GM18508 (cell line): ENCODE measurements at regions not wholly inside any gene's neighbourhood (a gene's known extent, or its start where the extent isn't known, plus 50 kb on each side); places are given as distances from the start of the nearest gene placed in this dataset.
"Not testable (repeated sequence)": the region's sequence is repeated elsewhere in the genome, so short reads cannot be mapped to it uniquely, and the experiment has no call there.

Experiments used
- ATAC-seq: cut with Tn5 transposase; IDR thresholded peaks from one replicate; pipeline ENCODE4 v1.9.1; 2021; ENCODE audit warnings: moderate number of reproducible peaks; ENCODE audit not compliant: insufficient read depth, unreplicated experiment

DNA sequence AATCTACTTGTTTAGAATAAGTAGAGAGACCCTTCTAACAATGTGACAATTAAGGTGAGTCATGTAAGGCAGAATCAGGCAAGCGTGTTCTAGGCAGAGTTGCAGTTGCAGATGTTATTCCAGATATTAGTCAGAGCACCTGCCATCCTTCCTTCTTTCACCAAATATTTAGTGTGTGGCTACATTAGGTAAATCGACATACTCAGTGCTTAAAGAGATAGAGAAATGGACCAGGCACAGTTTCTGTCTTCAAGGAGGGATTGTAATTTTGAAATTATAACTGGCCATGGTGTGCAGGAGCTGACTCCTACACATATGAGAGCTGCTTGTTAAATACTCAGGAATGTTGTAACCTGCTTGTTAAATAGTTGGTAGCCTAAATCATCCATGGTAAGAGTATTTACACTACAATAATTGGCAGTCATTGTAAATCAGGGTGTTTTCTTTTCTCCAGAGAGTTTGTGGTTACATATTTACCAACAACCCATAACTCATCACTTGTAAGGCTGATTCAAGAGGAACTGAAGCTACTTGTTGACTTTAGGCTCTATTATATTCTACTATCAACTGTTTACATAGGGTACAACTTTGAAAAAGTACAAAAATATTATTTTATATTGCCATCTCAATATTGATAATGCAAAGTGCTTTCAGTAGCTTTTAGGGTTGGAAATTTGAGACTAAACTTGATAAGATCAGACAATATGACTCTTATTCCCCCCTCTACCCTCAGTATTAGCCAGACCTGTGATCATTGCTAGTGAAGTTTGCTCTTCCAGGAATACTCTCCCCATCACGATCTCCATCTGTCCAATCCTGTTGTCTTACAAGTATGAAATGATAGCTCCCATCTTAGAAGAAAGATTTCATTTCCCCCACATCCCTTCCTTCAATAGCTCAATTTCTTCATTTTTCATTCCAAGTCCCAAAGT is 607.1 kb downstream of the COL12A1 start:
- peak; percentile 95 for ATAC-seq

DNA sequence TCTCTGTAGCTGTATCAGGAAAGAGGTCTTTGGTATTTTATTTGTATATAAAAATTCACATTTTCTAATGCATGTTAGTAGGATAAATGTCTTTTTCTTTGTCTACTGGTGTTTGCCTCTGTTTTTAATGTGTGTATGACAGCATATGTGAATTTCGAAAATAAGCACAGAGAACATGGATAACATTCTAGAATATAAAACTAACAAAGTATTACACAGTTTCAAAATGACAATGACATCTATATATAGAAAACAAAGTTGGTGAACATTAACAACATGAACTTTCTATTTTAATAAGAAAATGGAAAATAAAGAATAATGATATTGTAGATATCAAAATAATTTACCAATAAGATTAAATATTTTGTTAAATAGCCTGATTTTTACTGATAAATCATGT is 608.0 kb downstream of the COL12A1 start:
- ATAC-seq: peak; percentile 24

DNA sequence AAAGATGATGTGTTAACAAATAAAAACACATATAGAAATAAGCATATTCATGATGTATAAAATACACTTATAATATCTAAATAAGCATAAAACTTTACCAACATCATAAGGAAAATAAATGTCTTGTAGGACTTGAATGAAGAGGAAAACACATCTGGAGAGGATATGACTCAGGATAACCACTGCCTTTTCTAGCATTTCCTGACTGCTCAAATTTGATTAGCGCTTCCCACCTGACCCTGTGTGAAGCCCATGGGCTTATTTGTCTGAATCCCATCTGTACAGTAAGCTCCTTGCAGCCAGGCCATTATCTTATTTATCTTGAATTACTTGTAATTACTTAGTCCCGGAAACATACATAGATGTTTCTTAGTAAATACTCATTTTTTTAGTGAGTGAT is 608.6 kb downstream of the COL12A1 start:
- no peak for ATAC-seq

GRCh38 chr6:74596588-74596987 is 609.3 kb downstream of the COL12A1 start:
- ATAC-seq: no peak

DNA sequence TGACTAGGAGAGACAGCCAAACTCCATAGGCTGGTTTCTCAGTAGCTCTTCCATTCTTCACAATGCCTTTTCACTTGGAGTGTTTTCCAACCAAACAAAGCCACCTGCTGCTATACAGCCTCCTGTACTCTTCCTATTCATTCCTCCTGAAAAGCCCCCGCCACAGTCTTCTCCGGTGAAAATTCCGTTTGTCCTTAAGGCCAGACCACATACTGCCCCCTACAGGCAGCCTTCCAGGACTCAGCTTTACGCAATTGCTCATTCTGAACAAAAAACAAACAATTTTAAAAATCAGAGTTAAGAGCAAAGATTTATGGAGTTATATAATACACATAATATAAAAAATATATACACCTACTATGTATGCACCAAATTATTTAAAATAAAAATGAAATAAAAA is 611.5 kb downstream of the COL12A1 start:
- not testable (repeated sequence) for ATAC-seq

DNA sequence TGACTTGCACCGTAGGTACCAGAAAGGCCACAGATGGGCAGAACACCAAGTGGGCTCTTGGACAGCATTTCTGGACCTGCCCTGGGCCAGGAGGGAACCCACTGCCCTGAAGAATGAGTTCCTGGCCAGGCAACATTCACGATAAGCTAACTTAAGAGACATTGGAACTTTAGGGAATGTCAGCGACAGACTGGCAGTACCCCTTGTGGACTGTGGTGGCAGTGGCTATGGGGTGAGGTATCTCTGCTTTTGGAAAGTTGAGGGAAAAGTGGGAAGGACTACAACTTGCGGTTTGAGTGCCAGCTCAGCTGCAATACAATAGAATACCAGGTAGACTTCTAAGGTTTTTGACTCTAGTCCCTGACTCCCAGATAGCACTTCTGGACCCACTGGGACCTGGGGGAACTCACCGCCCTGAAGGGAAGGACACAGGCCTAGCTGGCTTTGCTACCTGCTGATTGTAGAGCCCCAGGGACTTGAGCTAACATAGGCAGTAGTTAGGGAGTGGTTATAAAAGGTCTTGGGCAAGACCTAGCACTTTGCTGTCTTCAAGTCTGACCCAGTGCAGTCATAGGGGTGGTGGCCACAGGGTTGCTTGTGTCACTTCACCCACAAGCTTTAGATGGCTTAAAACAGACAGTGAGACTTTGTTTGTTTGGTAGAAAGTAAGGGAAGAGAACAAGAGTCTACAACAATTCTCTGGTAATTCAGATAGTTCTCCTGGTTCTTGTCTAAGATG is 617.6 kb downstream of the COL12A1 start:
- no peak for ATAC-seq

- ATAC-seq: no peak
Measured at GRCh38 chr6:74587386-74587785, 618.5 kb downstream of the COL12A1 start.

DNA sequence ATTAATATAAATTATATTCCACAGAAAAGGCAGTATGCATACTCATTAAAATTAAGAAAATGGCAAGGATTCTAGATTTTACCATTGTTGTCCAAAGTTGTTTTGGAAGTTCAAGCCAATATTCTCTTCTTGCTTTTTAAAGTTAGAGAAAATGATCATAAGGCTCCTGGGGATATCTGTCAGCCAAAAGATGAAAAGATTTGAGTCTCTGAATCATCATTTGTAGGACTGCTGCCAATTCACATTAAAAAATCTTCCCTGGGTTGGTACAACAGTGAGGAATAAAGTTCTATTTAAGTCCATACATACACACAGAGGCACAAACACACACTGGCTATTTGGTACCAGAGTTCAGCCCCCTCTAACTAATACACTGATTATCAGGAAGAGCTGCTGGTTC is 620.1 kb downstream of the COL12A1 start:
- no peak for ATAC-seq

DNA sequence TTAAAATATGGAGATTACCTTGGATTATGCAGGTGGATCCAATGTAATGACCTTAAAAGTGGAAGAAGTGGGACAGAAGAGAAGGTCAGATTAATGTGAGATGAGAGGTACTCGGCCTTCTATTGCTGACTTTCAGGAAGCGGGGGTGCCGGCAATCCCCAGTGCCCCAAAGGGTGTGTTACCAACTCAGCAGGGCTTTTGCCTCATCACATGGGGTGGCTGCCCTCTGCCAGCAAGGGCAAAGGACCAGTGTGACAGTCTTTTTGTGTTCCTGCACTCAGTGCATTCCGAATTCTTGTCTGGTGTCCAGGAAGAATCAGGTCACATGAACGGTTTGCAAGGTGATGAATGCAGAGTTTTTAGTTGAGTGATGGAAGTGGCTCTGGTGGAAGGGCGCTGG is 624.2 kb downstream of the COL12A1 start:
- ATAC-seq: no peak

GRCh38 chr6:74579794-74580193 is 626.1 kb downstream of the COL12A1 start:
- ATAC-seq: no peak

DNA sequence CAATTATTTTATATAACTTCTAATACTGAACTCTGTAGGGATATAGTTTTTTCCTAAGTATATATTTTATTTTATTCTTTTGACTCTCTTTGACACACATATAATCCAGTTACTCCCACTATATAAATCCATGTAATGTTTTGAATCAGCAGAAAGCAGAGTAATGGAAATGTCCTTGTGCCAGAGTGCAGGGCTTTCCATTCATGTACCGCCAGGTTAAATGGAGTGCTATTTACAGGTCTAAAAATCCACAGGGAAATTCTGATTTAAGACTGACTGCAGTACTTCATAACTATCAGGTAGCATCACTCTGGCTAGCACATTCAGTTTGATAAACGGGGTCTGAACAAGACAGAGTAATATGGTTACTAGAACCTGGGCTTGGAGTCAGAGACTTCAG is 626.8 kb downstream of the COL12A1 start:
- no peak for ATAC-seq

GRCh38 chr6:74578339-74578738 is 627.5 kb downstream of the COL12A1 start:
- no peak for ATAC-seq

- peak; percentile 96 for ATAC-seq
Measured at GRCh38 chr6:74577619-74578018, 628.2 kb downstream of the COL12A1 start.

DNA sequence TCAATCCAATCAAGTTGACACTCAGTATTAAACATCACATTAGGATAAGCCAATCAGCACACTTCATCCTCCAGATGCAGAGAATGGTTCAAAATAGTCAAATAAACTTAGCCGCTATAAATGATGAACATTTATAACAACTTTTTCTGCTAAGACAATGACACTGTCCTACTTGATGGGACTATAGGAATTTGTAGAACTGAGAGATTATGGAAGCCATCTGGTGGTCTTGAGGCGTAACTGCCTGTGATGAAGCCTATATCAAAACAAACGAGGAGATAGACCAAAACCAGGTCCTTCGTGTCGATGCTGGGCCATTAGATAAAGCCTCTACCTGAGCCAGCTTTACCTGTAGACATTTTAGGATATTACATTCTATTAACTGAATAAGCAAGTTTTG is 631.1 kb downstream of the COL12A1 start:
- ATAC-seq: no peak

DNA sequence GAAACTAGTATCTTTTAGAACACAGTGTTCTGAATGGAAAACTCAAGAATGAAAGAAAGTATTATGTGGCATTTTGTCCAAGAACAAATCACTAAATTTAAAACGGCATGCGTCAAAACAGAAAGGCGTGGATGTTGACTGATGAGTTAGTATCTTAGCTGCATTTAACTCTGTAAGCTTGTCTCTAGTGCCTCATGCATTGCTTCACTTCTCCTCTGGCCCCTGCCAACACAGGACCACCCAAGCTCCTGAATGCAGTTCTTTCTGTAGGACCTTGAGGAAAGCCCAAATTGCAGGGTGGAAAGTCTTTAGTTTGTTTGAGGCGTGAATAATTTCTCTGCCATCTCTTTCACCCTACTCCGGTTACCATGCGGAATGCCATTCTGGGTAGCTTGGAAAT is 632.2 kb downstream of the COL12A1 start:
- no peak for ATAC-seq

DNA sequence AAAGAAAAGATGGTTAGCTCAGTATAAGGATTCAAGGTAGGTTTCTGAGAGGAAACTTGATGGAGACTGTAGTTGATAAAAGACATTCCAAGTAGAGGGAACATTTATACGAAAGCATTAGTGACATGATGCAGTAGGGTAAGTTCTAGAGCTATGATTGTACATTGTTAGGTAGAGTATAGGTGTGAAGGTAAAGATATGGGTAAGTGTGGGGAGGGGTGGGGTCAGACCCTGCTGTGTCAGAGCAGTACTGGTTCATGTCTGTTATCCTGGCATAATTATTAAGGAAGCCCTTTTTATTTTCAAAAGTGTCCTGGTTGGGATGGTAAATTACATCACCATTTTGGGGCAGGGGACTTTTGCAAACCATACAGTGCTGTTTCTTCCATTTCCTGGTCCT is 635.8 kb downstream of the COL12A1 start:
- no peak for ATAC-seq

DNA sequence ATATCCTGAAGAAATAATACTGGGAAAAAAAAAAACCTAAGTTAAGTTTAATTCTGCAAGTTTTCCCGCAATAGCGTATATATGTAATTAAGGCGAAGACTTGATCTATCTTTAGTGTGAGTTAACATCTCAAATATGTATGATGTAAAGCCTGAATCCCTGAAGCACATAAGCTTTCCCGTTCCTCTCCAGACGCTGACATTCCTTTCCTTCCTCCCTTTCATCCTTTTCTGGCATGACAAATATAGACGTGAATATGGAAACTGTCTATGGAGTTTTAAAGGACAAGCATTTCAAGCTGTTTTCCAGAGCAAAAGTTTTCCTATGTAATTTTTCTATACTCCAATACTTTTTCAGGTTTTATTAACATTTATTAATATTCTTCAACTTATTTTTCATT is 637.0 kb downstream of the COL12A1 start:
- ATAC-seq: no peak

DNA sequence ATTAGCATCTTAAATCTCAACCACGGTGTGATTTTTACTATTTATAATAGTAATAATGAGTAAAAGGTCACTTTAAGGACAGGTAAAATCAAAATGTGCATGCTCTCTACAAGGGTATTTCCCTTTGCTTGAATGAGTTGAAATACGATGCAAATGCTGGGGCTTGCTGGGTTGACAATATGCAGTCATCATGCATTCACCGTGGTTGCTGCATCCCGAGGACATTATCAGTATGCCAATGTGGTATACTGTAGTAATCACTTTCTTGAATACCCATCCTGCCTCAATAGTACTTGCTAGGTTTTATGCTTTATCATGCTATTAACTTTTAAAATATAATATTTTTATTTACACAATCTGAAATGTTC is 637.9 kb downstream of the COL12A1 start:
- ATAC-seq: not testable (repeated sequence)

GRCh38 chr6:74567281-74567922 is 638.5 kb downstream of the COL12A1 start:
- no peak for ATAC-seq

DNA sequence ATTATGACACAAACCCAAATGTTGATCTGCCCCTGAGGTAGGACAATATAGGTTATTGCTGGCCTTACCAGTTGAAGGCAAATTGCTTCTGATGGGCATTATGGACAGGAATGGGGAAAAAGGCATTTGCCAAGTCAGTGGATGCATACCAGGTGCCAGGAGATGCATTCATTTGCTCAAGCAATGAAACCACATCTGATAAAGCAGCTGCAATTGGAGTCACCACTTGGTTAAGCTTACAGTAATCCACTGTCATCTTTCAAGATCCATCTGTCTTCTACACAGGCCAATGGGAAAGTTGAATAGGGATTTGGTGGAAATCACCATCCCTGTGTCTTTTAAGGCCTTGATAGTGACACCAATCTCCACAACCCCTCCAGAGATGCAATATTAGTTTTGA is 648.6 kb downstream of the COL12A1 start:
- ATAC-seq: no peak

DNA sequence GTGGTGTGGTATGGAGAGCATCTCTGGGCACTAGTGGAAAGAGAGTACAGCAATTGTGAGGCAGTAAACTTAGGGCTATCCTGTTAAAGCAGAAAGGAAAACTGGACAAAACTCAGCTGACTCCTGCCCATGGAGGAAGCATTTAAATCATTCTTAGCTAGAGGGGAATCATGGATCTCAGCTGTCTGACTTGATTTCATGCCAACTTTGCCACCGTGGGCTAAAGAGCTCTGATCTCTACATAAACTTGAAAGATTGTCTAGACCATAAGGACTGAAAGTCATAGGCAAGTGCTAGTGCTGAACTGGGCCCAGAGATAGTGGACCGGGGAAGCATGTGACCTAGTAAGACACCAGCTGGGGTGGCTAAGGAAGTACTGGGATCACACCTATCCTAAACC is 651.8 kb downstream of the COL12A1 start:
- ATAC-seq: no peak
